HG03103 (cell line): ENCODE measurements at regions not wholly inside any gene's neighbourhood (a gene's known extent, or its start where the extent isn't known, plus 50 kb on each side); places are given as distances from the start of the nearest gene placed in this dataset.

ENCODE experiments used
- ATAC-seq: cut with Tn5 transposase; IDR thresholded peaks from one replicate; pipeline ENCODE4 v1.9.1; 2021; ENCODE audit warnings: low read depth; ENCODE audit not compliant: unreplicated experiment

DNA sequence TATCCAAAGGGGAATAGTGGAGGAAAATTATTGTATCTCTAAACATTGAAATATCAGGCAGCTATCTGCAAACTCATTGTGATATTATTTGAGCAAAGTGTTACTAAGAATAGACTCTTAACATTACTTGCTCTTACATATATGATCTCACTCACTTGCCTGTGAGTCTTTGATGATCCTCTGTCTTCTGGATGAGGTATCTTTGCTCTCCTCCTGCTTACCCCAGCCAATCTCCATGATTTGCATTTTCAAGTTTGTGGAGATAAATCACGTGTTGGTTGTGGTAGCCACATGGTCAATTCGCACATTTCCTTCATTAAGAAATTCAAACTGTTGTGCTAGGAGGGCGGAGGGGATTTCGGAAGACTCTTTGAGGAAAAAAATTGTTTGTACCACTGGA is 169.9 kb upstream of the S100G start:
- no peak for ATAC-seq

DNA sequence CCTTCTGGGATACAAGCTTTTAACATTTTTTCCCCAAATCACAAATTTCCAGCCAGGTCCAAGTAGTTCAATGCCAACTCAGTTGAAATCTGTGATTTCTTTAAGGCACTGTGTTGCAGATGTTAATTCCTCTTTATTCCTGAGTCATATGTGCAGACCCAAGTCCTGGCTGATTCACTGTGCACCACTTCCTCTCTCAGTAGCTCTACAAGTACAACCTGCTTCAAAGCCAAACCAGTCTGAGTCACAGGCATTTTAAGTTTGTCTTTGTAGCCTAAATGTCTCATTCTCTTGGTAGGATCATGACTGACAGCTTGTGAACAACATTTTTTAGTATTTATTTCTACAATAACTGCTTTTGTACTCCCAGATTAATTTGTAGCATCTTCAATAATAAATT is 165.6 kb upstream of the S100G start:
- ATAC-seq = no peak

DNA sequence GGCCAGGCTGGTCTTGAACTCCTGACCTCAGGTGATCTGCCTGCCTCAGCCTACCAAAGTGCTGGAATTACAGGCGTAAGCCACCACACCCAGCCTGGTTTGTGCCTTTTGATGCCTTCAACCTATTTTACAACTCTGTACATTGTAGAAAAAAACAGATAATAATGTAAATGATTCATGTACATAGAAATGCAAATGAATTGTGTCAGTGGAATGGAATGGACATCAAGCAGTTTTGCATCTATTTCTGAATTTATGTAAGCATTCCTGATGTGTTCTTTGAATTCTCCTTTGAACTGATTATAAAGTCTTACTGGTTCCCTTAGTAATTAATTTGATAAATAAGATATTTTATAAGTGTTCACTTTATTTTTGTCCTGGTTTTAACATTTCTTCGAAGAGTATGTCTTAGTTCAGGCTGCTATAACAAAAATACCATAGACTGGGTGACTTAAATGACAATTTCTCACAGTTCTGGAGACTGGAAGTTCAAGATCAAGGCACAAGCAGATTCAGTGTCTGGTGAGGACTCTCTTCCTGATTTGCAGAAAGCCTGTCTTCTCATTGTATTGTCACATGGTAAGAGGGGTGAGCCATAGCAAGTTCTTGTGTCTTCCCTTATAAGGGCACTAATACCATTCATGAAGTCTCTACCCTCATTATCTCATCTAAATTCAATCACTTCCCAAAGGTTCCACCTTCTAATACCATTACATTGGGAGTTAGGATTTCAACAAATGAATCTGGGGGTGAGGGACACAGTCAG is 162.2 kb upstream of the S100G start:
- ATAC-seq = no peak

DNA sequence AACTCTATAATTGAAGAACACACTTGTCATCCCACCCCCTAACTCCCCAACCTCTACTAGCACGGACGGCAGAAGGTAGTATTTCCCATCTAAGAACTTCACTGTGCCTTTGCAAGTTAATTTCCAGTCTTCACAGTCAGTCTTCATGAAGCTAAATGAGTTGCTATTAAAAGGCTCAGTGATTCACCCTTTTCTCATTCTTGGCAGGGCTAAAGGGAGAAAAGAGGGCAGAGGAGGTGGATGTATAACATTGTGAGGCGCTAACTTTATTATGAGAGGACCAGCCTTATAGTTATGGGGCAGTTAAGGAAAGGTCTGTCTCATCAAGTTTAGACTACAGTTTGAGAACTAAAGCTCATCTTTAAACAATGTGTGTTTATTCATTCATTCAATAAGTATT is 161.0 kb upstream of the S100G start:
- ATAC-seq = no peak

DNA sequence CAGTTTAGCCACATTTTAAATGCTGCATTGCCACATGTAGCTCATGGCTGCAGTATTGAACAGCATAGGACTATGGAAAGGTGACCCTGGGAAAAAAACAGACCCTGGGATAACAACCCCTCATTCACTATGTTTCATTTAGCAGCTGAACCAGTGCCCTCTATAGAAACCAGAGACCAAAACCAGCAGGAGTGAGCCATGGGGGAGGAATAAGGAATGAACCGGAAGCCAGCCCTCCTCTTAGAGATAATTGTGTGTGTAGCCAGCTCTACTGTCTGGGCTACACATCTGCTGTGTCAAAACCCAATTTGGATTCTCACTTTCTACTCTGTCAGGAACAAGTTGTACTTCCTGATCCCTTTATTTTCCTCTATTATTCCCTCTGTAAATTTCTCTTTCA is 158.5 kb upstream of the S100G start:
- no peak for ATAC-seq

DNA sequence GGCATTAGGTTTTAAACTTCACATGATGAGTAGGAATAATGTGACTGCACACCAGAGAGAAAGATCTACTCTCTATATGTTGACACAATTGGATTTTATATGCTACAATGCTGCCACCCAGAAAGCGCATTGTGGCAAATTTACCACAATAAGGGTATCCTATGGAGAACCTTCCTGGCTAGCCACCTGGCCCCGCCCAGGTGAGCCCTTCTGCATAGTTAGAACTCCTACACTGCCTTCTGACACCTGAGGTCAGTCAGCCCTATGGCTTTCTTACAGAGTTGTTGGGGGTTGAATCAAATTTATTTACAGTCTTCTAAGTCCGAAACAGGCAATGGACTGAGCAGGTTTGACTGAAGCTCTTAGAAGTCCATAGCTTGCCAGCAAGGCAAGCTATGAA is 153.8 kb upstream of the S100G start:
- no peak for ATAC-seq

DNA sequence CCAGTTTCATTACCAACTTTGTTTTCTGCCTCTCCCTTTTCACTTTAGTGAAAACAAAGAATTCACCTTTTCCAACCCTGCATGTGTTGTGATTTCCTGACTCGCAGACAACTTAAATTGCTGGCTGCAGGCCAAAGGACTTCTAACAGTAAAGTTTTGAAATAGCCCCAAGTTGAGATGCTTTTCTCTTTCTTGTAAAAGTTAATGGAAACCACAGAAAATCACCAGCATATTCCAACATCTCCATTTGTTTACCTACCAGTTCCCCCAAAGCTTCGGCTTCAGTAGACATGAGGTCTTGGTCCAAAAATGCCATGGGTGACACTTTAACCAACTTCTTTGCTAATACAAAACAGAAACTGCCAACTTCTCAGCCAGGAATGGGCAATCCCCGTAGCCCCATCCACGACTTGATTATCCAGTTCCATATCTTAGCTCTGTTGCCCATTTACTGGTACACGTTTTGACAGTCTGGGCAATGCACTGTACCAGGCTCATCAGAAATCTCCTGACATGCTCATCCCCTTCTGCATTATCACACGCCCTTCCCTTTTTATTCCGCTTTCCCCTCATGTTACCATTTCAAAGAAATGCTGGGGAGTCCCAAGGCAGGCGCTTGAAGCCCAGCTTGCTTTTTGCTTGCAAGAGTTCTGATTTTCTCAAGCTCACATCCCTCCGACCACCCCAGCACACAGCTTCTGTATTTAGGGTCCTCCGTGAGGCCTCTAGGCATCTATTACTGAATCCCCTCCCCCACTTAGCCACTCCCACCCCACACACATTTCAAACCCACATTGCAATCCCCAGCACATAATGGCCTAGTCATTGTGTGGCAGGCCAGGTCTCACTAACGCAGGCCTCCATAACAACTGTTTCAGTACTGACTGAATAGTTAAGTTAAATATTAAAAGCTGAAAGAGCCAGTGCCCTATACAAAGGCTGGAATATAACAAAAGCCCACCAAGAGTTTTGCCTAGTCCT is 137.9 kb upstream of the S100G start:
- no peak for ATAC-seq

DNA sequence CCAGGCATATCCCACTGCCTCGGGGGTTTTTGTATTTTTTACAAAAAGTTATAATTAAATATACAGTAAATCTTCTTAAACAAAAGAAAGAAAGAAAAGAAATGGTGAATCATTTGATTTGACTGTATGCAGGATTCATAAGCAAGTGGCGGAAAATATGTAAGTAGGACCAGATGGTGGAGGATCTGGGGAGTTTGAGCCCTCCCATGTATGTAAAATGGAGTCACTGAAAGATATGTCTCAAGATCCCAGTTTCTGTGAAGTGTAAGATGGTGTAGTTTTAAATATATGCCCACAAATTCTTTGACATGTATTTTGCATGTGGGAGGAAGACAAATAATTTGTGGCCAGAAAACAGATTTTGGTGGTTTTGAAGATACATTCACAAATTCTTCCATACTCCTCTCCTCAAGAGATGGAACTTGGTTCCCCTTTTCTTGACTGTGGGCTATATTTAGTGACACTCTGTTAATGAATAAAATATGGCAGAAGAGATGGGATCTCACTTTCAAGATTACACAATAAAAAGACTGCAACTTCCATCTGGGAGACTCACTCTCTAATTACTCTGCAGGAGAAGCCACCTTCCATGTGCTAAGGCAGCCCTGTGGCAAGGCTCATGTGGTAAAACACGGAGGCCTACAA is 133.6 kb upstream of the S100G start:
- ATAC-seq = no peak

DNA sequence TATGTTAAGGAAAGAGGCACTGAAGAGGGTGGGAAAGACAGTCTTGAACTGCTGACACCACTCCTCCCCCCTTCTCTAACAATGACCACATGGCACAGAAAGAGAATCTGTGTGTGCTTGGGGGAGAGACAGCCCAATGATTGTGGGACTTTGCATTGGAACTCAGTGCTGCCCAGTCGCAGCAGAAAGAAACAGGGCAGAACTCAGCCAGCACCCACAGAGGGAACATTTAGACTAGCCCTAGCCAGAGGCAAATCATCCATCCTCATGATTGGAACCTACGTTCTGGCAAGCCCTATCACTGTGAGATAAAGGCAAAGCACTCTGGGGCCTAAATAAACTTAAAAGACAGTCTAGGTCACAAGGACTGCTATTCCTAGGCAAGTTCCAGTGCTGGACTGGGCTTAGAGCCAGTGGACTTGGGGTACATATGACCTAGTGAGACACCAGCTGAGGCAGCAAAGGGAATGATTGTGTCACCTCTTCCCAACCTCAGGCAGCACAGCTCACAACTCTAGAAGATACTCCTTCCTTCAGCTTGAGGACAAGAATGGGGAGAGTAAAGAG is 132.8 kb upstream of the S100G start:
- no peak for ATAC-seq

DNA sequence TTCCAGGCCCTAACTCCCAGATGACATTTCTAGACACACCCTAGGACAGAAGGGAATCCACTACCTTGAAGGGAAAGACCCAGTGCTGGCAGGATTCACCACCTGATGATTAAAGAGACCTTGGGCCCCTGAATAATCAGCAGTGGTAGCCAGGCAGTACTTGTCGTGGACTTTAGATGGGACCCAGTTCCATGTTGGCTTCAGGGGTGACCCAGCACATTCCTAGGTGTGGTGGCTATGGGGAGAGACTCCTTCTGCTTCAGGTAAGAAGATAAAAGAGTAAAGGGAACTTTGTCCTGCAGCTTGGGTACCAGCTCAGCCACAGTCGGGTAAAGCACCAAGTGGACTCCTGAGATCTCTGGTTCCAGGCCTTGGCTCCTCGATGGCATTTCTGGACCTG is 131.8 kb upstream of the S100G start:
- no peak for ATAC-seq

DNA sequence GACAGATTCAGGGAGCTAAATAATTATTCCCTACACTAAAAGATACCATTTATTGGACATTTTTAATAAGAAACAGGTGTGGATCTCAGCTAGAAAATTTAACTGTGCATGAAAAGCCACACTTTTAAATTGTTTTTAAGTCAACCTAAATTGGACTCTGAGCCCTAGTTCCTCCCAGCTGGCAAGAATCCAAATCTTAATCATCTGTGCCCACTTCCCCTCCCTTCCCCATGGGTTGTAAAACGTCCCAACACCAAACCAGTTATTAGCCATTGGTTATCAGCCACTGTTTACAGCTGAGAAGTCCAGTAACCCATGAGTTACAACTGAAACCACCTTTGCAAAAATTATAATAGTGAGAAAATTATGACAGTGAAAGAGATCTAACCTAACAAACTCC is 125.6 kb upstream of the S100G start:
- ATAC-seq = no peak

DNA sequence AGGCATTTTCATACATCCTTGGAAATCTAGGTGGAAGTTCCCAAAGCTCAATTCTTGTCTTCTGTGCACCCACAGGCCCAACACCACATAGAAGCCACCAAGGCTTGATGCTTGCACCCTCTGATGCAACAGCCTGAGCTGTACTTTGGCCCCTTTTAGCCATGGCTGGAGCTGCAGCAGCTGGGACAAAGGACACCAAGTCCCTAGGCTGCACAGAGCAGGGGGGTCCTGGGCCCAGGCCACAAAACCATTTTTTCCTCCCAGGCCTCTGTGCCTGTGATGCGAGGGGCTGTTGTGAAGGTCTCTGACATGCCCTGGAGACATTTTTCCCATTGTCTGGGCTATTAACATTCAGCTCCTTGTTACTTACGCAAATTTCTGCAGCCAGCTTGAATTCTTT is 124.0 kb upstream of the S100G start:
- ATAC-seq = no peak

DNA sequence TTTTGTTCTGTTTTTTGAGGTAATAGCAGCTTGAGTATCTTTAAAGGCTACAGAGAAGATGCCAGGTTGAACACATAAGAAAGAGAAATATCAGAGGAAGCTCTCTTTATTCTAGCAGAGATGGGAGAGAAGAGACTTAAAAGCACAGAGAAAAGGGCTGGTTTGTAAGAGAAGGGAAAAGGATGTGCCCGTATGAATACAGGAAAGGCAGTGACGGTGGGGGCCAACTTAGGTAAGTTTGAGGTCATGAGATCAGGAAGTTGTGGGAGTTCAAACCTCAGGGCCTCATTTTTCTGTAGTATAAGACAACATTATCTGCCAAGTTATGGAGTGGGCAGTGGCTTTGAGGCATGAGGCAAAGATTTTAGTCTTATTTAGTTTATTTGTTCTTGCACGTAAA is 121.3 kb upstream of the S100G start:
- no peak for ATAC-seq
